OCI-LY7 (cell line): ENCODE measurements at regions not wholly inside any gene's neighbourhood (a gene's known extent, or its start where the extent isn't known, plus 50 kb on each side); places are given as distances from the start of the nearest gene placed in this dataset.
"Not testable (repeated sequence)": the region's sequence is repeated elsewhere in the genome, so short reads cannot be mapped to it uniquely, and the experiment has no call there.

Experiments
- BruUV-seq: library from RNA; stranded (reverse); fragments of 400-500 nt; replicated peaks from 2 replicates; lab custom pipeline; 2021; lab: Mats Ljungman, UMichigan
- CTCF ChIA-PET: fragments of 300-600 bp; sonication (Branson Sonifier 250); formaldehyde crosslinking; loops from one replicate; lab custom pipeline; 2022; ENCODE audit warnings: antibody characterized with exemption; ENCODE audit not compliant: unreplicated experiment; lab: Charles Lee
- POLR2A ChIA-PET: fragments of 300-600 bp; sonication (Branson Sonifier 250); formaldehyde crosslinking; loops from one replicate; lab custom pipeline; 2022; ENCODE audit warnings: antibody characterized with exemption; lab: Charles Lee
- DNase-seq: peaks from one replicate; pipeline ENCODE4 v3.0.0-alpha.2; 2015; ENCODE audit warnings: low spot score
- H2AFZ ChIP-seq: fragments of 200-600 bp; sonication (generic), shearing (Covaris generic); 2 replicates; pipeline ENCODE4 v1.6.1; 2014; ENCODE audit warnings: mild to moderate bottlenecking, antibody characterized with exemption, low read length, moderate library complexity
- H3K27ac ChIP-seq: fragments of 200-600 bp; sonication (generic); 2 replicates; pipeline ENCODE4 v1.5.1; 2014; ENCODE audit warnings: mixed run types, low read depth, mild to moderate bottlenecking, moderate library complexity, low read length, inconsistent platforms; ENCODE audit not compliant: poor library complexity, severe bottlenecking
- H3K36me3 ChIP-seq: fragments of 200-600 bp; sonication (generic); 2 replicates; pipeline ENCODE4 v1.6.1; 2014; ENCODE audit warnings: mild to moderate bottlenecking, antibody characterized with exemption, low read length, moderate library complexity, mixed read lengths; ENCODE audit not compliant: insufficient read depth
- H3K4me1 ChIP-seq: fragments of 200-600 bp; sonication (generic); 2 replicates; pipeline ENCODE4 v1.5.1; 2014; ENCODE audit warnings: mild to moderate bottlenecking, low read length; ENCODE audit not compliant: insufficient read depth, poor library complexity, severe bottlenecking
- H3K4me2 ChIP-seq: fragments of 200-600 bp; sonication (generic); 2 replicates; pipeline ENCODE4 v1.6.1; 2014; ENCODE audit warnings: mild to moderate bottlenecking, low read length
- H3K4me3 ChIP-seq: fragments of 200-600 bp; sonication (generic); 2 replicates; pipeline ENCODE4 v1.5.1; 2014; ENCODE audit warnings: mild to moderate bottlenecking, low read depth, low read length; ENCODE audit not compliant: poor library complexity, severe bottlenecking
- H3K79me2 ChIP-seq: fragments of 200-600 bp; sonication (generic); 2 replicates; pipeline ENCODE4 v1.6.1; 2016; ENCODE audit warnings: low read depth, mild to moderate bottlenecking, low read length, moderate library complexity, mixed read lengths; ENCODE audit not compliant: insufficient read depth
- H3K9me2 ChIP-seq: fragments of 200-600 bp; sonication (generic); 2 replicates; pipeline ENCODE4 v1.6.1; 2016; ENCODE audit warnings: mild to moderate bottlenecking, low read length, mixed read lengths; ENCODE audit not compliant: insufficient read depth
- H3K9me3 ChIP-seq: fragments of 200-600 bp; sonication (generic); 2 replicates; pipeline ENCODE4 v1.6.1; 2014; ENCODE audit warnings: mild to moderate bottlenecking, mixed run types, low read length, mixed read lengths
- H4K20me1 ChIP-seq: fragments of 200-600 bp; sonication (generic); 2 replicates; pipeline ENCODE4 v1.6.1; 2014; ENCODE audit warnings: mild to moderate bottlenecking, antibody characterized with exemption, low read length, moderate library complexity, mixed read lengths; ENCODE audit not compliant: insufficient read depth
- EZH2phosphoT487 ChIP-seq: fragments of 200-600 bp; sonication (generic); IDR thresholded peaks from 2 replicates; pipeline ENCODE4 v1.6.1; 2018; ENCODE audit warnings: low read depth, borderline replicate concordance, mild to moderate bottlenecking, mixed run types, antibody characterized with exemption, low read length, moderate library complexity, mixed read lengths
- intact Hi-C: fragments of 100-400 bp; cut with micrococcal nuclease; formaldehyde crosslinking; loops from one replicate; pipeline ENCODE4 v1.10.0; 2022; ENCODE audit not compliant: unreplicated experiment
- TF ChIP-seq, protein P1 (sequence below): fragments of 200-600 bp; sonication (generic); conservative IDR thresholded peaks from 2 replicates; pipeline ENCODE4 v1.5.1; 2014; ENCODE audit warnings: mild to moderate bottlenecking, antibody characterized with exemption, low read length, moderate library complexity, mixed read lengths

DNA sequence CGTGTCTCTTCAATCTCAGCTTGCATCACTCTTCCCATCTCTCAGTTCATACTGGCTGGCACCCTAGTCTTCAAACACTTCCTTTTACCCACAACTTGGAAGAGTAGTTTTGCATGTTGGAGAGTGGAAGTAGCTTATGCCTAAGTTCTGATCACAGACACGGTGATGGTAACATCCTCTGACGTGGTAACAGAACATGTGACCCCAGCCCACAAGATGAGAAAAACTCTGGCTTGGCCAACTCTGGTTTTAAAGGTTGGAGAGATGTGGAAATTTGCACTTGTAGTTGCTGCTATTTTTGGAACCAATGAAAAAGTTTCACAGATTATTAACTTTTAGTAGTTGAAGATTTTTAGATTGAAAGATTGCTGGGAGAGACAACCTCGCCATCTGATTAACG is 155.4 kb upstream of the SLC35G4 start:
- BruUV-seq: no TSS peak
- intact Hi-C loops: no loop called here
- Histone ChIP-seq H3K9me2 (no peaks in the 10 kb centered on the region), H3K4me1 (no peaks in the 10 kb centered on the region), H3K36me3 (no peaks in the 10 kb centered on the region), H3K4me2 (no peak overlapping the region), H4K20me1 (no peaks in the 10 kb centered on the region), H3K9me3 (no peaks in the 10 kb centered on the region), H3K4me3 (no peak overlapping the region), H3K27ac (no peak overlapping the region), H2AFZ (no peak overlapping the region), H3K79me2 (no peaks in the 10 kb centered on the region)
- POLR2A ChIA-PET: no interaction called here
- CTCF ChIA-PET: no interaction called here
- DNase-seq: no peak
- TF ChIP-seq, protein P1, sequence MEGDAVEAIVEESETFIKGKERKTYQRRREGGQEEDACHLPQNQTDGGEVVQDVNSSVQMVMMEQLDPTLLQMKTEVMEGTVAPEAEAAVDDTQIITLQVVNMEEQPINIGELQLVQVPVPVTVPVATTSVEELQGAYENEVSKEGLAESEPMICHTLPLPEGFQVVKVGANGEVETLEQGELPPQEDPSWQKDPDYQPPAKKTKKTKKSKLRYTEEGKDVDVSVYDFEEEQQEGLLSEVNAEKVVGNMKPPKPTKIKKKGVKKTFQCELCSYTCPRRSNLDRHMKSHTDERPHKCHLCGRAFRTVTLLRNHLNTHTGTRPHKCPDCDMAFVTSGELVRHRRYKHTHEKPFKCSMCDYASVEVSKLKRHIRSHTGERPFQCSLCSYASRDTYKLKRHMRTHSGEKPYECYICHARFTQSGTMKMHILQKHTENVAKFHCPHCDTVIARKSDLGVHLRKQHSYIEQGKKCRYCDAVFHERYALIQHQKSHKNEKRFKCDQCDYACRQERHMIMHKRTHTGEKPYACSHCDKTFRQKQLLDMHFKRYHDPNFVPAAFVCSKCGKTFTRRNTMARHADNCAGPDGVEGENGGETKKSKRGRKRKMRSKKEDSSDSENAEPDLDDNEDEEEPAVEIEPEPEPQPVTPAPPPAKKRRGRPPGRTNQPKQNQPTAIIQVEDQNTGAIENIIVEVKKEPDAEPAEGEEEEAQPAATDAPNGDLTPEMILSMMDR: no peak
- no peak for TF ChIP-seq EZH2phosphoT487

DNA sequence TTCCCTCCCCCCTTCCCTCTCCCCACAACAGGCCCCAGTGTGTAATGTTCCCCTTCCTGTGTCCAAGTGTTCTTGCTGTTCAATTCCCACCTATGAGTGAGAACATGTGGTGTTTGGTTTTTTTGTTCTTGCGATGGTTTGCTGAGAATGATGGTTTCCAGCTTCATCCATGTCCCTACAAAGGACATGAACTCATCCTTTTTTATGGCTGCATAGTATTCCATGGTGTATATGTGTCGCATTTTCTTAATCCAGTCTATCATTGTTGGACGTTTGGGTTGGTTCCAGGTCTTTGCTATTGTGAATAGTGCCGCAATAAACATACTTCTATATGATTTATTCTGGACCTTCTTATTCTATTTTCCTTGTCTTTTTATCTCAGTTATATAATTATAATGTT is 165.2 kb upstream of the SLC35G4 start:
- intact Hi-C loops, H3K4me1 ChIP-seq, H3K36me3 ChIP-seq, H3K79me2 ChIP-seq, H3K9me3 ChIP-seq, BruUV-seq, POLR2A ChIA-PET, CTCF ChIA-PET, H3K4me2 ChIP-seq, H3K27ac ChIP-seq, H3K4me3 ChIP-seq, H3K9me2 ChIP-seq, H4K20me1 ChIP-seq, DNase-seq, H2AFZ ChIP-seq: not testable (repeated sequence)

GRCh38 chr18:11437046-11437445 is 172.3 kb upstream of the SLC35G4 start:
- Histone ChIP-seq H3K9me3 (no peaks in the 10 kb centered on the region), H3K4me2 (no peak overlapping the region), H3K4me3 (no peak overlapping the region), H3K9me2 (no peaks in the 10 kb centered on the region), H3K4me1 (no peaks in the 10 kb centered on the region), H3K36me3 (no peaks in the 10 kb centered on the region), H3K79me2 (no peaks in the 10 kb centered on the region), H3K27ac (no peak overlapping the region), H4K20me1 (no peaks in the 10 kb centered on the region), H2AFZ (no peak overlapping the region)
- TF ChIP-seq, protein P1: no peak
- TF ChIP-seq EZH2phosphoT487: no peak
- no peak for DNase-seq
- ChIA-PET POLR2A (no interaction called here), CTCF (no interaction called here)
- intact Hi-C loops: no loop called here
- no TSS peak for BruUV-seq
